ENCODE measurements at regions not wholly inside any gene's neighbourhood (a gene's known extent, or its start where the extent isn't known, plus 50 kb on each side); places are given as distances from the start of the nearest gene placed in this dataset.

- TF ChIP-seq CTCF (IDR thresholded peaks at IDR 0.05) (no peak), POLR2AphosphoS5 (IDR thresholded peaks at IDR 0.05) (no peak), POLR2A (IDR thresholded peaks at IDR 0.05; ENCODE audit: low read depth) (no peak), EP300 (IDR thresholded peaks at IDR 0.05) (no peak)
- peaks cover 0 to 64% (median 0%) of the 10 kb centered on the region in 4 donors for H3K27me3 ChIP-seq
- no peaks in the 10 kb centered on the region for H3K36me3 ChIP-seq
- intact Hi-C loops (cut with DNase I) = no loop called here
- H3K4me3 ChIP-seq = no peak overlapping the region
- H3K9me3 ChIP-seq = no peaks in the 10 kb centered on the region
- no peak for DNase-seq (ENCODE audit: extremely low spot score)
- no peak overlapping the region for H3K27ac ChIP-seq (replicated peaks in 1 of 4)
- WGBS = 45% methylated on average over 14 of the region's 14 CpGs
- no peaks in the 10 kb centered on the region for H3K4me1 ChIP-seq
These were observed 61.8 kb upstream of the CPLX2 start for GRCh38 chr5:175809531-175810121.

GRCh38 chr5:175810457-175810856, 60.9 kb upstream of the CPLX2 start:
- peaks cover 0 to 66% (median 0%) of the 10 kb centered on the region in 4 donors for H3K27me3 ChIP-seq
- no peaks in the 10 kb centered on the region for H3K9me3 ChIP-seq
- no peak overlapping the region for H3K4me3 ChIP-seq
- H3K27ac ChIP-seq (replicated peaks in 1 of 4) = no peak overlapping the region
- WGBS = 81% methylated on average over 2 of the region's 2 CpGs
- TF ChIP-seq EP300 (IDR thresholded peaks at IDR 0.05) (no peak), CTCF (IDR thresholded peaks at IDR 0.05) (no peak), POLR2A (IDR thresholded peaks at IDR 0.05; ENCODE audit: low read depth) (no peak), POLR2AphosphoS5 (IDR thresholded peaks at IDR 0.05) (no peak)
- intact Hi-C loops (cut with DNase I) = no loop called here
- no peaks in the 10 kb centered on the region for H3K4me1 ChIP-seq
- no peak for DNase-seq (ENCODE audit: extremely low spot score)
- H3K36me3 ChIP-seq = no peaks in the 10 kb centered on the region

- TF ChIP-seq POLR2AphosphoS5 (IDR thresholded peaks at IDR 0.05) (no peak), EP300 (IDR thresholded peaks at IDR 0.05) (no peak), CTCF (IDR thresholded peaks at IDR 0.05) (no peak), POLR2A (IDR thresholded peaks at IDR 0.05; ENCODE audit: low read depth) (no peak)
- 83% methylated on average over 2 of the region's 2 CpGs for WGBS
- Histone ChIP-seq H3K4me1 (no peaks in the 10 kb centered on the region), H3K9me3 (no peaks in the 10 kb centered on the region), H3K27ac (replicated peaks in 1 of 4) (no peak overlapping the region), H3K36me3 (no peaks in the 10 kb centered on the region), H3K27me3 (peaks cover 0 to 65% (median 0%) of the 10 kb centered on the region in 4 donors), H3K4me3 (no peak overlapping the region)
- no peak for DNase-seq (ENCODE audit: extremely low spot score)
- intact Hi-C loops (cut with DNase I) = no loop called here
These were observed 59.8 kb upstream of the CPLX2 start for GRCh38 chr5:175811589-175811988.

GRCh38 chr5:175813943-175814630, 57.3 kb upstream of the CPLX2 start:
- intact Hi-C loops (cut with DNase I) = no loop called here
- Histone ChIP-seq H3K4me3 (no peak overlapping the region), H3K4me1 (no peaks in the 10 kb centered on the region), H3K27ac (replicated peaks in 1 of 4) (no peak overlapping the region), H3K9me3 (no peaks in the 10 kb centered on the region), H3K27me3 (peaks cover 0 to 63% (median 0%) of the 10 kb centered on the region in 4 donors), H3K36me3 (no peaks in the 10 kb centered on the region)
- WGBS = 76% methylated on average over 4 of the region's 4 CpGs
- no peak for DNase-seq (ENCODE audit: extremely low spot score)
- TF ChIP-seq CTCF (IDR thresholded peaks at IDR 0.05) = no peak
- TF ChIP-seq POLR2A (IDR thresholded peaks at IDR 0.05; ENCODE audit: low read depth) = no peak
- no peak for TF ChIP-seq EP300 (IDR thresholded peaks at IDR 0.05)
- TF ChIP-seq POLR2AphosphoS5 (IDR thresholded peaks at IDR 0.05) = no peak
